ENCODE measurements at regions not wholly inside any gene's neighbourhood (a gene's known extent, or its start where the extent isn't known, plus 50 kb on each side); places are given as distances from the start of the nearest gene placed in this dataset.

- no peak for DNase-seq
These were observed 118.8 kb downstream of the AXIN2 start for GRCh38 chr17:65442691-65443090.

GRCh38 chr17:65442250-65442649 lies 119.2 kb downstream of the AXIN2 start:
- DNase-seq = no peak

GRCh38 chr17:65441053-65441605 lies 120.3 kb downstream of the AXIN2 start:
- DNase-seq = no peak

GRCh38 chr17:65438708-65439294 lies 122.6 kb downstream of the AXIN2 start:
- DNase-seq = no peak

- DNase-seq = no peak
These were observed 123.3 kb downstream of the AXIN2 start for GRCh38 chr17:65438173-65438572.

GRCh38 chr17:65436871-65437270 lies 124.6 kb downstream of the AXIN2 start:
- DNase-seq = no peak

- no peak for DNase-seq
These were observed 126.6 kb downstream of the AXIN2 start for GRCh38 chr17:65434878-65435277.

- DNase-seq = no peak
These were observed 127.2 kb downstream of the AXIN2 start for GRCh38 chr17:65434251-65434650.

- no peak for DNase-seq
These were observed 127.9 kb downstream of the AXIN2 start for GRCh38 chr17:65433592-65433991.

- no peak for DNase-seq
These were observed 128.3 kb downstream of the AXIN2 start for GRCh38 chr17:65433157-65433556.

GRCh38 chr17:65431116-65431515 lies 130.3 kb downstream of the AXIN2 start:
- no peak for DNase-seq

- DNase-seq = no peak
These were observed 131.1 kb downstream of the AXIN2 start for GRCh38 chr17:65430209-65430833.

- no peak for DNase-seq
These were observed 137.9 kb downstream of the AXIN2 start for GRCh38 chr17:65423346-65424140.

- no peak for DNase-seq
These were observed 142.8 kb downstream of the AXIN2 start for GRCh38 chr17:65418622-65419021.

GRCh38 chr17:65417406-65418221 lies 143.8 kb downstream of the AXIN2 start:
- no peak for DNase-seq

- no peak for DNase-seq
These were observed 145.5 kb downstream of the AXIN2 start for GRCh38 chr17:65415991-65416390.

GRCh38 chr17:65413390-65413789 lies 148.1 kb downstream of the AXIN2 start:
- DNase-seq = no peak

GRCh38 chr17:65409381-65409780 lies 152.1 kb downstream of the AXIN2 start:
- no peak for DNase-seq

GRCh38 chr17:65408050-65408449 lies 153.4 kb downstream of the AXIN2 start:
- DNase-seq = no peak

- DNase-seq = no peak
These were observed 154.4 kb downstream of the AXIN2 start for GRCh38 chr17:65407017-65407416.

- DNase-seq = no peak
These were observed 154.9 kb downstream of the AXIN2 start for GRCh38 chr17:65406552-65406951.

GRCh38 chr17:65405563-65405962 lies 155.9 kb downstream of the AXIN2 start:
- no peak for DNase-seq

GRCh38 chr17:65404761-65405160 lies 156.7 kb downstream of the AXIN2 start:
- no peak for DNase-seq
